ENCODE measurements at regions not wholly inside any gene's neighbourhood (a gene's known extent, or its start where the extent isn't known, plus 50 kb on each side); places are given as distances from the start of the nearest gene placed in this dataset.

DNA sequence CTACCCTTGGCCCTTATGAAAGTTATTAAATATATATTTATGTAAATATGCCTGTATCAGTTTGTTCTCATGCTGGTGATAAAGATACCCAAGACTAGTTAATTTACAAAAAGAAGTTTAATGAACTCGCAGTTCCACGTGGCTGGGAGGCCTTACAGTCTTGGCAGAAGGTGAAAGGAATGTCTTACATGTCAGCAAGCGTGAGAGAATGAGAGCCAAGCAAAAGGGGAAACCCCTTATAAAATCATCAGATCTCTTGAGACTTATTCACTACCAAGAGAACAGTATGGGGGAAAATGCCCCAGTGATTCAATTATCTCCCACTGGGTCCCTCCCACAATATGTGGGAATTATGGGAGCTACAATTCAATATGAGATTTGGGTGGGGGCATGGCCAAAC lies 506.0 kb upstream of the ATXN8OS start:
- 47% methylated on average over 3 of the region's 3 CpGs for WGBS
- Histone ChIP-seq H3K27ac (ENCODE audit: low read depth) (no peak overlapping the region), H3K36me3 (ENCODE audit: insufficient read depth) (no peaks in the 10 kb centered on the region), H3K4me1 (ENCODE audit: insufficient read depth) (no peaks in the 10 kb centered on the region), H3K4me3 (ENCODE audit: low read depth, low read length) (no peak overlapping the region)
- DNase-seq (ENCODE audit: extremely low spot score), result no peak

DNA sequence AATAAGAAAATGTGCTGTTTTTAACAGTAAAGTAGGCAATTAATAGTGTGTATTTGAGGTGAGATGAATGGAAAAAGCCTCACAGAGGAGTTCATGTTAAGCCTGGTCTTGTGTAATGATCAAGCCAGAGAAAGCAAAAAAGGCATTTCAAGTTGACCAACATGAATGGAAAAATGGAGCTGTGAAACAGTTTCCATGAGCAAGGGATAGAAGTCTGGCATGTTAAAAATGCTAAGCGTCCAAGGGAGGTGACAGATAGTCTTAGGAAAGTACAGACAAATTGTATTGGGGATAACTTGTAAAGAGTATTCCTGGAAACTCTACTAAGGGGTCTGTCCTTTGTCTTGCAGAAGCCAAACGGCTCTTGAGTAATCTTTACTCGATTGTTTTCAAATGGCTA lies 506.8 kb upstream of the ATXN8OS start:
- DNase-seq (ENCODE audit: extremely low spot score), result no peak
- Histone ChIP-seq H3K27ac (ENCODE audit: low read depth) (no peak overlapping the region), H3K4me1 (ENCODE audit: insufficient read depth) (no peaks in the 10 kb centered on the region), H3K4me3 (ENCODE audit: low read depth, low read length) (no peak overlapping the region), H3K36me3 (ENCODE audit: insufficient read depth) (no peaks in the 10 kb centered on the region)
- 74% methylated on average over 3 of the region's 3 CpGs for WGBS

- no peak overlapping the region for H3K27ac ChIP-seq (ENCODE audit: low read depth)
- no peaks in the 10 kb centered on the region for H3K36me3 ChIP-seq (ENCODE audit: insufficient read depth)
- H3K4me3 ChIP-seq (ENCODE audit: low read depth, low read length), result no peak overlapping the region
- 92% methylated on average over 5 of the region's 5 CpGs for WGBS
- H3K4me1 ChIP-seq (ENCODE audit: insufficient read depth), result no peaks in the 10 kb centered on the region
- DNase-seq (ENCODE audit: extremely low spot score), result no peak
Measured at GRCh38 chr13:69597088-69597487, 510.5 kb upstream of the ATXN8OS start.

DNA sequence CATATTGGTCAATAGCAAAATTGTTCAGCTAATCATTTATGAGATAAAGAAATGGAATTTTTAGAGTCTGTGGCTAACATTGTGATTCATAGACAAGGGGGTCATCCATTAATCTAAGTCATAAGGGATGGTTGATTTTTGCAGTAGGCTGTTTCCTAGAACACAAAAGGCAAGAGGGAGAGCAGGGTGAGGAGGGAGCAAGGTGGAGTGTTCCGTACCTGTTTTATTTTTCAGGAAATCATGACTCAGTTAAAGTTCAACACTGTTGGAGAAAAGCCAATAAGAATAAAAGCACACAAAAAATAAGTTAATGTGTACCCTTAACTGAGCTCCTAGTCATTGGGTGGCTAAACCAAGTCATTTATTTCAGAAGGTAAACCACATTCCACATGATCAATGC lies 512.4 kb upstream of the ATXN8OS start:
- no peak overlapping the region for H3K27ac ChIP-seq (ENCODE audit: low read depth)
- H3K4me1 ChIP-seq (ENCODE audit: insufficient read depth), result no peaks in the 10 kb centered on the region
- no peak overlapping the region for H3K4me3 ChIP-seq (ENCODE audit: low read depth, low read length)
- WGBS, result 66% methylated on average over 1 of the region's 1 CpG
- DNase-seq (ENCODE audit: extremely low spot score), result no peak
- H3K36me3 ChIP-seq (ENCODE audit: insufficient read depth), result no peaks in the 10 kb centered on the region

DNA sequence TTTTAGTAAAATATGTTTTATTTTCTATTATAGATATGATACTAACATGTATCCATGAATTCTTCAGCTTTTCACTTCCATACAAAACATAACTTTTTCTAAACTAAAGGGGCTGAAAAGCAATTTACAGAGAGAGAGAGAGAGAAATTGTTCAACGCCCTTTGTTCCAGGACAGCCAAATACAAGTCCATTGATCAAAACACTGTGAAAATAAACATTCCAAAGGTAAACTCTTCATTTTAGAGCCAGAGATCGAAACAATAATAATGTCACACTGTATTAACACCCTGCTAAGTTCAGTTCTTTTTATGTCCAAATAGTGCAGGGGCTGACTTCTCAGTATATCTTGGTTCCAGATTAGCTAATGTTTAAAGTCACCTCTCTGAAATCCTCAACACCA lies 516.2 kb upstream of the ATXN8OS start:
- WGBS, result 68% methylated on average over 2 of the region's 2 CpGs
- no peak overlapping the region for H3K4me3 ChIP-seq (ENCODE audit: low read depth, low read length)
- DNase-seq (ENCODE audit: extremely low spot score), result no peak
- H3K36me3 ChIP-seq (ENCODE audit: insufficient read depth), result no peaks in the 10 kb centered on the region
- no peak overlapping the region for H3K27ac ChIP-seq (ENCODE audit: low read depth)
- H3K4me1 ChIP-seq (ENCODE audit: insufficient read depth), result no peaks in the 10 kb centered on the region

DNA sequence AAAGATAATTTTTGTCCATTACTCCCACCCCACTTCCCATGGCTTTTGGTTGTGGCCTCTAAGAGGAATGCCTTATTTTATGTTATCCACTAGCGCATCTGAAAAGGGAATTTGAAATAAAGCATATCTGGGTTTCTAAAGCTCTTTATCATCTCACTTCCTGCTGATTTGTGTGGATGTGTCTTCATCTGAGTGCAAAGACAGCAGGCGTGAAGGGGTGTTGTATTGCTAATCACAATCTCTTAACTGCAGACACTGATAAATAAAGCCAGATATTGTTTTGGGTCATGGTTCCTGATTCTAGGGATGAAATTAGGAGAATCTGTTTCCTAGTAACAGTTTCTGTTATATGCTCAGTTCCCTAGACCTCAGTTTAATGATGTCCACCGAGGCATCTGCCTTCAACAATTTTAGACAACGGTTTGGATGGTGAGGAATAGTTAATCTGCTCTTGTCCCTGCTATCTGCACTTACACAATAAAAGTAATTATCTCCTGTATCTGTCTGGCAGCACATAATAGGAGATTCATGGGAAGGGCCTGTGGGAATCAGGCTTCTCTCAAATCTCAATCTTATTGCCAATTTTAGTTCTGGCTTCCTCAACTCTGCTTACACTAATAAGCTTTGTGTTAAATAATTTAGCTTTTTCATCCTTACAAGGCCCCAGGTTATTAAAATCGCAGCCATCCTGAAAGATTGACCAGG lies 517.9 kb upstream of the ATXN8OS start:
- Histone ChIP-seq H3K27ac (ENCODE audit: low read depth) (no peak overlapping the region), H3K4me1 (ENCODE audit: insufficient read depth) (no peaks in the 10 kb centered on the region), H3K36me3 (ENCODE audit: insufficient read depth) (no peaks in the 10 kb centered on the region), H3K4me3 (ENCODE audit: low read depth, low read length) (no peak overlapping the region)
- no peak for DNase-seq (ENCODE audit: extremely low spot score)
- WGBS, result 66% methylated on average over 5 of the region's 5 CpGs

DNA sequence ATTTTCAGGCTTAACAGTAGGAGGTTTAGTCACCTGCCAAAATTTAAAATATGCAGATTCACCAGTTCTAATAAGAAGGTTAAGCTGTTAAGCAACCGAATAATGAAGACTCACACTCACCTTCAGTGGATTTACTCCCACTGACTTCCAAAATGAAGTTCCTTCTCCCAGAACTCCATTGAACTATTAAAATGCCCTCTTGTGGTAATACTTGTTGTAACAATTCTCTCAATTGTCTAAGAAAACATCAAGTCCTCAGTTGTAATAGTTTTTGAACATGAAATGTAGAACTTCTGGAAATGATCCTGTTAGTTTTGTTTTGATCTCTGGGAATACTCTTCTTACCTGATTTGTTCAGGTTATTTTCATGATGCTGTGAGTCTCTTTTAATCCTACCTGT lies 522.0 kb upstream of the ATXN8OS start:
- DNase-seq (ENCODE audit: extremely low spot score), result no peak
- no peak overlapping the region for H3K4me3 ChIP-seq (ENCODE audit: low read depth, low read length)
- WGBS, result 73% methylated on average over 1 of the region's 1 CpG
- H3K27ac ChIP-seq (ENCODE audit: low read depth), result no peak overlapping the region
- no peaks in the 10 kb centered on the region for H3K36me3 ChIP-seq (ENCODE audit: insufficient read depth)
- no peaks in the 10 kb centered on the region for H3K4me1 ChIP-seq (ENCODE audit: insufficient read depth)

DNA sequence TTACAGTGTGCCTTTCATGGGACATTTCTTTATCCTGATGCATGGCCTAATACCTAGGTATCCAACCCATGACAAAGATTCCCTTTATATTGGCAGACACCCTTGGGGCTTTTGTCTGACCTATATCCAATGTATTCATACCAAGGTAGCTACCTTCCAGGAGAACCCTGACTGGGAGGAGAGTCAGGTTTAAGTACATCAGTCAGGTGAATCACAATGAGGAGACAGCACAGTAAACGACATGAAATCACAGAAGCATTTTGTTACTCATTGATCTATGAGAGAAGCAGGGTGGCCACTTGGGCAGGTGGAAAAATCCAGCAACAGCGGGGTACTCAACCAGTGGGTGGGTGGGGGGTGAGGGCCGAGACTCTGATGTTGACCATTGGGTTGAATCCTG lies 527.4 kb upstream of the ATXN8OS start:
- Histone ChIP-seq H3K4me1 (ENCODE audit: insufficient read depth) (no peaks in the 10 kb centered on the region), H3K36me3 (ENCODE audit: insufficient read depth) (no peaks in the 10 kb centered on the region), H3K4me3 (ENCODE audit: low read depth, low read length) (no peak overlapping the region), H3K27ac (ENCODE audit: low read depth) (no peak overlapping the region)
- 77% methylated on average over 3 of the region's 3 CpGs for WGBS
- DNase-seq (ENCODE audit: extremely low spot score), result no peak

DNA sequence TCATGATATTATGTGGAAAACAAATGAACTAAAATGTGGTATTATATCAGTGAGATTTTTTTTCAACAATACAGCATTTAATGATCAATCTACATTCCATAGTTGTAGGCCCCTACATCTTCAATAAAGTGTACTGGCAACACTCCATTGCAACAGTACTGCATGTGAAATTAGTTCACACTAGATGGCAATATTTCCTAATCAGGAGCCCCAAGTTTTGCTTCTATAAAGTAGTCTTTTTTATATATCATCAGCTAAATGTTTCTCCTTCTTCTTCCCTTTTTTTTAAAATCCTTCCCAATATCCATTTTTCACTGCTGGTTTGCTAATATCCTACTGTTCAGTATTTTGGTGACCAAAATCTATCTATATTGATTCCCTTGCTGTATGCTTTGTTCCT lies 528.3 kb upstream of the ATXN8OS start:
- no peak for DNase-seq (ENCODE audit: extremely low spot score)
- Histone ChIP-seq H3K27ac (ENCODE audit: low read depth) (no peak overlapping the region), H3K4me3 (ENCODE audit: low read depth, low read length) (no peak overlapping the region), H3K36me3 (ENCODE audit: insufficient read depth) (no peaks in the 10 kb centered on the region), H3K4me1 (ENCODE audit: insufficient read depth) (no peaks in the 10 kb centered on the region)

DNA sequence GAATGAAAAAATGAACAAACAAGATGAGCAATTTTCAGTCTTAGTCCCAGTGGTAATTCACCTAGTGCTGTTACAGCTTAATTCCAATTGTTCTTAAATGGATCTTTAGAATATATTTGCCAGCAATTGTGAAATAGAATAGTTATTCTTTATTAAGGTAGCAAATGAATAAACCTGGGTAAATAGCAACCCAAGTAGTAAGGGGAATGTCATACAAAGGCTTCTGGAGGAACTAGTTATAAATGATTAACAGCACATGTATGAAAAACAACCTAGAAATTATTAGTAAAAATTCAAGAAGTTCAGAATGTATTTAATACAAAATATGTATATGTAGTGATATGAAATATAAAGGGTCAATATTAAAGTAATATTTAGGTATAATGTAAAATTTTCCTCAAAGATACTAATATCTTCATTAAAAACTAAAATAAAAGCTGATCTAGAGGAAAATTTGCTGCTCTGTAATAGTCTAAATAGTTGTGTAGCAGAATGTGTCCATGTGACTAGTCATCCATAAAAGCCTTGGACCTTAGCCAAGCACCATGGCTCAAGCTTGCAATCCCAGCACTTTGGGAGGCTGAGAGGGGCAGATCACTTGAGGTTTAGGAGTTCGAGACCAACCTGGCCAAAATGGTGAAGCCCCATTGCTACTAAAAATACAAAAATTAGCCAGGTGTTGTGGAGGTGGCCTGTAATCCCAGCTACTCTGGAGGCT lies 535.9 kb upstream of the ATXN8OS start:
- no peak for DNase-seq (ENCODE audit: extremely low spot score)
- 90% methylated on average over 1 of the region's 1 CpG for WGBS
- H3K4me1 ChIP-seq (ENCODE audit: insufficient read depth), result no peaks in the 10 kb centered on the region
- no peak overlapping the region for H3K4me3 ChIP-seq (ENCODE audit: low read depth, low read length)
- no peak overlapping the region for H3K27ac ChIP-seq (ENCODE audit: low read depth)
- no peaks in the 10 kb centered on the region for H3K36me3 ChIP-seq (ENCODE audit: insufficient read depth)

DNA sequence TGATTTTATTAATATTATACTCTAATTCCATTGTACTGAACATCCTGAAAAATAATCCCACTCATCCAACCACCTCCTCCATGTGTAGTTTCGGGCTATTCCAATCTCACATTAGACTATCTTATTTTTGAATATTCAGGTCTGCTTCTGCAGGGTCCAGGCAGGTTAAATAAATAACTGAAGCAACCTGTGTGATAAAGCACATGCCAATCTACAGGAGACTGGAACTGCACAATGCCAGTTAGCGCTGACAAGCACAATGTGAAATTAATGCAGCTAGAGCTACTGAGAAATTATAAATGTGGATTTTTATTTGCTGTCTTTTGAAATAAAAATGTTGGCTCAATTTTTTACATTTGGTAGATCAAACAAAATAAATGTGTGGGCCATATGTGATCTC lies 540.1 kb upstream of the ATXN8OS start:
- DNase-seq (ENCODE audit: extremely low spot score), result no peak
- H3K4me1 ChIP-seq (ENCODE audit: insufficient read depth), result no peaks in the 10 kb centered on the region
- no peaks in the 10 kb centered on the region for H3K36me3 ChIP-seq (ENCODE audit: insufficient read depth)
- H3K27ac ChIP-seq (ENCODE audit: low read depth), result no peak overlapping the region
- H3K4me3 ChIP-seq (ENCODE audit: low read depth, low read length), result no peak overlapping the region
- WGBS, result 92% methylated on average over 2 of the region's 2 CpGs

- DNase-seq (ENCODE audit: extremely low spot score), result no peak
- H3K27ac ChIP-seq (ENCODE audit: low read depth), result no peak overlapping the region
- H3K36me3 ChIP-seq (ENCODE audit: insufficient read depth), result no peaks in the 10 kb centered on the region
- 93% methylated on average over 6 of the region's 6 CpGs for WGBS
- H3K4me1 ChIP-seq (ENCODE audit: insufficient read depth), result no peaks in the 10 kb centered on the region
- H3K4me3 ChIP-seq (ENCODE audit: low read depth, low read length), result no peak overlapping the region
Measured at GRCh38 chr13:69566104-69566716, 541.4 kb upstream of the ATXN8OS start.

- H3K4me1 ChIP-seq (ENCODE audit: insufficient read depth), result no peaks in the 10 kb centered on the region
- no peak for DNase-seq (ENCODE audit: extremely low spot score)
- H3K4me3 ChIP-seq (ENCODE audit: low read depth, low read length), result no peak overlapping the region
- H3K27ac ChIP-seq (ENCODE audit: low read depth), result no peak overlapping the region
- 71% methylated on average over 4 of the region's 4 CpGs for WGBS
- no peaks in the 10 kb centered on the region for H3K36me3 ChIP-seq (ENCODE audit: insufficient read depth)
Measured at GRCh38 chr13:69565334-69565733, 542.3 kb upstream of the ATXN8OS start.

DNA sequence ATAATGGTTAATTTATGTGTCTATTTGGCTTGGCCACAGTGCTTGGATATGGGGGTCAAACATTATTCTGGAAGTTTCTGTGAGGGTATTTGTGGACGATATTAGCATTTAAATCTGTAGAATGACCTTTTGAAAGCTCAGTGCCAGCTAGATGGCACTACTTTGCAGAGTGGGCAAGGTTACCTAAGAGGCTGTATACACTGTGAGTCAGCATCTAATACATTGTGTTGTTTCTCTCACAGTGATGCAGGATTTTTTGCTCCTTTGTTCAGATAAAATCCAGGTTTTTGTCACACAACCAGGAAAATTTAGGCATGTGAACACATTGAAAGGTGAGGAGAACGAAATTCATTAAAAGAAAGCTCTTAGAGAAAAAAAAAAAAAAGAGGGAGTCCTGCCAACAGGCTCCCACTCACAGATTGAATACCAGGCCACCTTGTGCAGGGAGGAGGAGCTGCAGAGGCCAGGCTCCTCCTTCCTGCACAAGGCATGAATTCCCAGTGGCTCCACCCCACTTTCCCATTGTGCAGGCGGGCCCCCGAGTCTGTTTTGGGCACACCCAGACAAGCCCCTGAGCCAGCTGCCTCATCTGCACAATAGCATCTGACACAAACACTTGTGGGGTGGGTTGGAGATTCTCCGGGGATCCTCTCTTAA lies 551.0 kb upstream of the ATXN8OS start:
- 68% methylated on average over 5 of the region's 5 CpGs for WGBS
- Histone ChIP-seq H3K4me3 (ENCODE audit: low read depth, low read length) (no peak overlapping the region), H3K36me3 (ENCODE audit: insufficient read depth) (no peaks in the 10 kb centered on the region), H3K4me1 (ENCODE audit: insufficient read depth) (no peaks in the 10 kb centered on the region), H3K27ac (ENCODE audit: low read depth) (no peak overlapping the region)
- DNase-seq (ENCODE audit: extremely low spot score), result no peak

Measured in urinary bladder (tissue), 3 donors.